ENCODE measurements at regions not wholly inside any gene's neighbourhood (a gene's known extent, or its start where the extent isn't known, plus 50 kb on each side); places are given as distances from the start of the nearest gene placed in this dataset.
"Not testable (repeated sequence)": the region's sequence is repeated elsewhere in the genome, so short reads cannot be mapped to it uniquely, and the experiment has no call there.

- DNase-seq (ENCODE audit: low read depth) = no peak
- in situ Hi-C loops (cut with HindIII; ENCODE audit: low pct_unique_long_range_greater_than_20kb, low sequenced_read_pairs) = no loop called here
These were observed 337.5 kb upstream of the LMCD1 start for GRCh38 chr3:8164145-8164544.

GRCh38 chr3:8166014-8166413, 335.6 kb upstream of the LMCD1 start:
- in situ Hi-C loops (cut with HindIII; ENCODE audit: low pct_unique_long_range_greater_than_20kb, low sequenced_read_pairs) = no loop called here

DNA sequence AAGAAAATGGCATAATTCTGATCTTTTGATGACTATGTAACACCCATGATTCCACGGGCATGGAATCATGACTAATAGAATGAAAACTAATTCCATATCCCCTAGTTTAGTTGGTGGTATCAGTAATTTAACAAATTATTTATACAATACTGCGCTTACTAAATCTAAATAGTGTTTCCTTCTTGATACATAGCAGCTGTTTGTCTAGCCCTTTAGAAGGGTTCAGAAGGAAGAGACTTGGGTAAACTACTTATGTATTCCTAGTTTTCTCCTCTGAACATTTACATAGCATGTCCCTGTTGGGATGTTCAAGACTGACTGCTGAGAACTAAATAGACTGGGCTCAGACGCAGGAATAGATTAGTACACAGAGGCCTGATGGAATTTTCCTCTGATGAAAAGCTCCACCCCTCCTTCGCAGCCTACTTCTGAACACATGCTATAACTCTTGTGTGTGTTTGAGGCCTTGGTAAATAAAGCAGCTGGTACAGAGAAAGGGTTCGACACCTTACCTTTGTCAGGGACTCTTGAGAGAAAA, 330.6 kb upstream of the LMCD1 start:
- in situ Hi-C loops (cut with HindIII; ENCODE audit: low pct_unique_long_range_greater_than_20kb, low sequenced_read_pairs) = no loop called here
- no peak for DNase-seq (ENCODE audit: low read depth)

More at GRCh38 chr3:8166014-8166413, 335.6 kb upstream of the LMCD1 start:
- no peak for DNase-seq (ENCODE audit: low read depth)

GRCh38 chr3:8173892-8174291, 327.7 kb upstream of the LMCD1 start:
- DNase-seq (ENCODE audit: low read depth) = no peak
- in situ Hi-C loops (cut with HindIII; ENCODE audit: low pct_unique_long_range_greater_than_20kb, low sequenced_read_pairs) = no loop called here

- in situ Hi-C loops (cut with HindIII; ENCODE audit: low pct_unique_long_range_greater_than_20kb, low sequenced_read_pairs) = not testable (repeated sequence)
- peak; percentile 7 for DNase-seq (ENCODE audit: low read depth)
These were observed 324.7 kb upstream of the LMCD1 start for GRCh38 chr3:8176759-8177483.

DNA sequence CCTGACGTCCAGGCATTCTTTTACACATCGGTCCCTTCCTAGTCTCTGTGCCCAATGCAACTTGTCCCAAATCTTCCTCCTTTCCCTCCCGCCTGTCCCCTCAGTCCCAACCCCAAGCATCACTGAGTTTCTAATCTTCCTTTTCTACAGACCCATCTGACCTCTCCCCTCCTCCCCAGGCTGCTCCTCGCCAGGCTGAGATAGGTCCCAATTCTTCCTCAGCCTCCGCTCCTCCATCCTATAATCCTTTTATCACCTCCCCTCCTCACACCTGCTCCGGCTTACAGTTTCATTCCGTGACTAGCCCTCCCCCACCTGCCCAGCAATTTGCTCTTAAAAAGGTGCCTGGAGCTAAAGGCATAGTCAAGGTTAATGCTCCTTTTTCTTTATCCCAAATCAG, 323.1 kb upstream of the LMCD1 start:
- DNase-seq (ENCODE audit: low read depth); in situ Hi-C loops (cut with HindIII; ENCODE audit: low pct_unique_long_range_greater_than_20kb, low sequenced_read_pairs): not testable (repeated sequence)

DNA sequence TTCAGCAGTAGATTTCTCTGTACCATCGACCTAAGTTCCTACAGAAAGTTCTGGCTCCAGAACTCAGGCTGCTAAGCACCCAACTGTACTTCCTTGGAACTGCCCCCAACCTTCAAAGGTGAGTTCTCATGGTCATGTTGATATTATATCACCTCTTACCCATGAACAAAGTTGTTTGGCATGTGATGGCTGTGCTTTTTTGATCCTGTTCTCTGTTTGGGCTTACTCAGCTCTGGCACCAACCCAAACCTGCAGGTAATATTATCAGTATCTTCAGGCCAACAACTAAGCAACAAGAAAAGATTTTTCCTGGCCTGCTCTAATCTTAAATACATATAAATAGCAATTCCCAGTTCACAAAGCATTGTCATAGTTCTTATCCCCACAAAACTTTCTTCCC, 318.7 kb upstream of the LMCD1 start:
- in situ Hi-C loops (cut with HindIII; ENCODE audit: low pct_unique_long_range_greater_than_20kb, low sequenced_read_pairs) = no loop called here
- no peak for DNase-seq (ENCODE audit: low read depth)

DNA sequence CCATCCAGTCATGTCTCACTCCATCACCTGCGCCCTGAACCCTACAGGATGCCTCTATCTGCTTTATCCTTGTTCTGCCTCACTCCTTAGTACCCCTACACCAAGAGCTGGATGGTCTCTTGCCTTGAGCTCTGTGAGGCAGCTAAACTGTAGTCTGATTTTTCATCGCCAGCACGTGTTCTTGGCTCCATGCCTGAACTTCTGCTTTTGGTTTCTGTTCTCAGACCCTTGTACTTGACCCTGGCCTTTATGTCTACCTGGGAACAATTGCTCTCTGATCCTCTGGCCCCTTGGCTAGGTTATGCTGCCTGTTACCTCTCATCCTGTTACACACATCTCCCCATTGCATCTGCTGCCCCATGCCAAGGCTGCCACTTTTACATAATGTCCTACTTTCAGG, 318.0 kb upstream of the LMCD1 start:
- in situ Hi-C loops (cut with HindIII; ENCODE audit: low pct_unique_long_range_greater_than_20kb, low sequenced_read_pairs) = no loop called here
- no peak for DNase-seq (ENCODE audit: low read depth)

DNA sequence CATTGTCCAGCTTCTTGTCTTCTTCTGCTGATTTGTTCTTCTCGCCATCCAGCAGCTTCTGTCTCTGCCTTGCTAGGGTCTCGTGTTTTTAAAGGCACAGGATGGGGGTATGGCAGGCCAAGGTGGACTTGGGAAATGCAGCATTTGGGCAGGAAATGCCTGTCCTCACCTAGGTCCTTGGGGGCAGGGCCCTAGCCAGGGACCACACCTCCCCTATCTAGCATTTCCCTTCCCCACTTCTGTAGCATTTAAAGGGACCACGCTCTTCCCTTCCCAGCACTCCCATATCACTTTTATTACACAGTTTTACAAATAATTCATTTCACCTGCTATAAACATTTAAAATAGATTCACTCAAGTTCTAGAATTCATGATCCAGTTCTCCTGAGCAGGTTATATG, 315.4 kb upstream of the LMCD1 start:
- no peak for DNase-seq (ENCODE audit: low read depth)
- in situ Hi-C loops (cut with HindIII; ENCODE audit: low pct_unique_long_range_greater_than_20kb, low sequenced_read_pairs) = no loop called here

DNA sequence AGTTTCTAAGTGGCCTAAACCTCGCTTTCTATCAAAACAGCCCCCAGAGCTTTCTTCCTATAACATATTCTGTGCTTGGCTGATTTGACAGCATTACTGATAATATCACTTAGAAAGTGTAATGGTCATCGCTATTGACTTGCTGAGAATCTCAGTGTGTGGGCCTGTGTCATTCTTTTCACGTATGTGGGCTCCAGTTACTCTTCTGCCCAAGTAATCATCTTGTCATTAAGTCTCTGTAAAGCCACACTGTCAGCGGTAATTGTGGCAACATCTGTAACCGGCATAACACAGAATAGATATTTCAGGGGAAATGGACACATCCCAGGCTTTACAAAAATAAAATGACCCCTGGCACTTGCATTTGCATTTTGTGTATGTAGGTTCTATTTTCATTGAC, 313.6 kb upstream of the LMCD1 start:
- in situ Hi-C loops (cut with HindIII; ENCODE audit: low pct_unique_long_range_greater_than_20kb, low sequenced_read_pairs) = no loop called here
- no peak for DNase-seq (ENCODE audit: low read depth)

- DNase-seq (ENCODE audit: low read depth) = no peak
- in situ Hi-C loops (cut with HindIII; ENCODE audit: low pct_unique_long_range_greater_than_20kb, low sequenced_read_pairs) = no loop called here
These were observed 312.6 kb upstream of the LMCD1 start for GRCh38 chr3:8189051-8189450.

DNA sequence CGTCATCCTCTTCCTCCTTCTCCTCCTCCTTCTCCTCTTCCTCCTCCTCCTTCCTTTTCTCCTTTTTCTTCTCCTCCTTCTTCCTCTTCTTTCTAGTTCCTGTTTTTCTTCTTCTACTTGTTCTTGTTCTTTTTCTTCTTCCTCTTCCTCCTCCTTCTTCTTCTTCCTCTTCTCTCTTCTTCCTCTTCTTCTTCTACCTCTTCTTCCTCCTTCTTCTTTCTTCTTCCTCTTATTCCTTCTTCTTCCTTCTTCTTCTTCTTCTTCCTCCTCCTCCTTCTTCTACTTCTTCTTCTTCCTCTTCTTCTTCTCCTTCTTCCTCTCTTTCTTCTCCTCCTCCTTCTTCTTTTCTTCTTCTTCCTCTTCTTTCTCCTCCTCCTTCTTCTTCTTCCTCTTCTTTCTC, 310.2 kb upstream of the LMCD1 start:
- in situ Hi-C loops (cut with HindIII; ENCODE audit: low pct_unique_long_range_greater_than_20kb, low sequenced_read_pairs) = no loop called here
- DNase-seq (ENCODE audit: low read depth) = no peak

DNA sequence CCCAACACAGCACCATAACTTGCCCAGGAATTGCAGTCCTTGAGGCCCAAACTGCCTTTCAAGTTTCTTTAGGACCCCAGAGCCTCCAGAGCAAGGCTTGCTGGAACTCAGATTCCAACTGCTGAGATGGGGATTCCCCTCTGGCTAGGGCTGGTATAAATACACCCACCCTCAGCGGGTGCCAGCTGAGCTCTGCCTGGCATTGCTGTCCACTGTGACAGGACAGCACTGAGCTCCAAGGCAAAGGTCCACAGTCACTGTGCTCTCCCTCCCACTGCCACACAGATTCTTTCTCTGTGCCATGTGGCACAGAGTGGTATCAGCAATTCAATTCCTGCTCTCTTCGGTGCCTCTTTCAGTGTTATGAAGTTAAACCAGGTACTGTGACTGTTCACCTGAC, 304.2 kb upstream of the LMCD1 start:
- in situ Hi-C loops (cut with HindIII; ENCODE audit: low pct_unique_long_range_greater_than_20kb, low sequenced_read_pairs) = no loop called here
- DNase-seq (ENCODE audit: low read depth) = no peak

- no peak for DNase-seq (ENCODE audit: low read depth)
- in situ Hi-C loops (cut with HindIII; ENCODE audit: low pct_unique_long_range_greater_than_20kb, low sequenced_read_pairs) = no loop called here
These were observed 303.0 kb upstream of the LMCD1 start for GRCh38 chr3:8198605-8199004.

GRCh38 chr3:8200996-8201395, 300.6 kb upstream of the LMCD1 start:
- no peak for DNase-seq (ENCODE audit: low read depth)
- in situ Hi-C loops (cut with HindIII; ENCODE audit: low pct_unique_long_range_greater_than_20kb, low sequenced_read_pairs) = no loop called here

DNA sequence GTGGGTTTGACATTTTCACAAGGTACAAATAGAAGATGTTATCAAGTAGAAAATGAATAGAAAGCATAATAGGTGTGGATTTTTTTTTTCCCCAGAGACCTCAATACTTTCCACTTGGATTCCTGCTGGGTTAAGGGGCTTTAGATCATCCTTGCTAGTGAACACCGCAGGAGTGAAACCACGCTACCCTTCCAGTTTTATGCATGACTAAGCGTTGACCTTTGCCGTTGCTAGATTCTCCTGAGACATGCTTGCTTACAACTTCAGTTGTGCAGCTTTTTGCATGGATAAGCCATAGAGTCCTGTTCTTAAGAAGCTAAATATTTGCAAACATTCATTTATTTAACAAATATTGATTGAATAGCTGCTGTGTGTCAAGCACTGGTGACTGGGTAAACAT, 299.7 kb upstream of the LMCD1 start:
- DNase-seq (ENCODE audit: low read depth) = no peak
- in situ Hi-C loops (cut with HindIII; ENCODE audit: low pct_unique_long_range_greater_than_20kb, low sequenced_read_pairs) = no loop called here

- in situ Hi-C loops (cut with HindIII; ENCODE audit: low pct_unique_long_range_greater_than_20kb, low sequenced_read_pairs) = no loop called here
- no peak for DNase-seq (ENCODE audit: low read depth)
These were observed 297.3 kb upstream of the LMCD1 start for GRCh38 chr3:8204331-8204730.

DNA sequence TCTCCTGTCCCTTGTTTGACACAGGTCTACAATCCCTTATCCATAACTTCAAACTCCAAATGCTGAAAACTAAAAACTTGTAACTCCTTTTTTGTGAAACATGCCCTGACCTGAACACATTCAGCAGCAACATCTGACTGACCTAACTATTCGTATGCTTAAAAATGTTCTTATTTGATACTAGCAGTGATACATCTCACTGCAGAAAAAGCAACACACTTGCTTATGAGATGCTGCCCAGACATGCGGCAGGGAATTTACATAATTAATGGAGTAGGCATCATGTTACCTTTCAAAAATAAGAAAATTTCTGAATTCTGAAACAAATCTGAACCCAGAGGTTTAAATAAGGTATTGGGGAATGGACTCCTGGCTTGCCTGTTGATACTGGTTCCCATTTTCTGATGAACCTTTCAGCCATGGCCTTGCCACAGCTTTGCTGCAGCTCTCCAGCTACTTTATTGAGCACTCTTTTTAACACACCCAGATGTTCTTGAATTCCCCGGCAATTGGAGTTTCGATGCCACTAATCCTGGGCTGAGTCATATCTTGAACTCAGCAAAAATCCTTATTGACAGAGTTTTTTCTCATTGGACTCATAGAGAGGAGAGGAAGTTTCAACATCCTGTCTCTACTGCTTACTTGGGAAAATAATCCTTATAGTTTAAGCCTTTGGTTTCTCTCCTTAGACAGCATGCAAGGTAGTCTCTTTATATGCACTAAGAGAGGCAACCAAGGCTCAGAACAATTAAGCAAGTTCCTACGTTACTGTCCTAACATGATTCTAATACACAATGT, 296.6 kb upstream of the LMCD1 start:
- no peak for DNase-seq (ENCODE audit: low read depth)
- in situ Hi-C loops (cut with HindIII; ENCODE audit: low pct_unique_long_range_greater_than_20kb, low sequenced_read_pairs) = no loop called here

DNA sequence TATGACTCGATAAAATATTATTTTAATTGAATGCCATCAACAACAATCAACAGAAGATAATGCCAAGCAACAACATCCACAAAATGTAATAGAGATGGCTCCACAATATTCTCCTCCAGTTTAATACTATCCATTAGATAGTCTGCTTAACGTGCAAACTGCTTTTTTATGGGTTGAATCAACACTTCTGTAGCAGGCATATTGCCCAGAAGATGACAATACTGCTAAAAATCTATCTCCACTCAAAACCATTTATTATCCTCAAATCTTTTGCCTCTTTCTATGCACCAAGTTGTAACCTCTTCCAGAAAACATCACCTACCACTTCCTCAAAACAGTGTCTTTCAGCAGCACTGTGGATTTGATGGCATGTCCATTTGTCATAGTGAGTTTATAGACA, 295.7 kb upstream of the LMCD1 start:
- no peak for DNase-seq (ENCODE audit: low read depth)
- in situ Hi-C loops (cut with HindIII; ENCODE audit: low pct_unique_long_range_greater_than_20kb, low sequenced_read_pairs) = no loop called here

All from Caki2 (cell line).